Neural cell (in vitro differentiated cells): ENCODE measurements at regions not wholly inside any gene's neighbourhood (a gene's known extent, or its start where the extent isn't known, plus 50 kb on each side); places are given as distances from the start of the nearest gene placed in this dataset.

Source experiments
- CTCF ChIP-seq: fragments of 450-650 bp; IDR thresholded peaks from 2 replicates; pipeline ENCODE4 v1.5.1; 2014; ENCODE audit warnings: antibody characterized with exemption, mild to moderate bottlenecking, moderate library complexity; ENCODE audit not compliant: poor library complexity, severe bottlenecking
- EZH2 ChIP-seq: fragments of 200-600, 300-800 bp; shearing (Covaris generic), sonication (generic); IDR thresholded peaks from 2 replicates; pipeline ENCODE4 v1.6.1; 2014; ENCODE audit warnings: antibody characterized with exemption, low read length, borderline replicate concordance, mild to moderate bottlenecking; ENCODE audit not compliant: insufficient read depth, poor library complexity, severe bottlenecking

GRCh38 chr22:48306785-48307510, 1520.7 kb downstream of the BRD1 start:
- TF ChIP-seq EZH2 (no peak), CTCF (no peak)
